Left lung (tissue), 4 donors: ENCODE measurements at regions not wholly inside any gene's neighbourhood (a gene's known extent, or its start where the extent isn't known, plus 50 kb on each side); places are given as distances from the start of the nearest gene placed in this dataset.

Experiments
- ATAC-seq: fragments of 200-7000 bp; cut with Tn5 transposase; one replicate; pipeline ENCODE4 v1.9.1; 2020; ENCODE audit warnings: moderate library complexity
- DNase-seq, 4 donors: peaks; one replicate each; pipeline ENCODE4 v3.0.0-alpha.2; 2013 to 2020
- H3K27ac ChIP-seq, 2 donors: fragments of 200-600 bp; sonication (generic) in 1 of 2; one replicate each; pipeline versions ENCODE4 v1.5.0 to v1.8.0; 2020 to 2021
- H3K27me3 ChIP-seq, 2 donors: fragments of 200-600 bp; sonication (generic) in 1 of 2; one replicate each; pipeline versions ENCODE4 v1.5.0 to v1.8.0; 2020 to 2021
- H3K36me3 ChIP-seq, 2 donors: fragments of 200-600 bp; sonication (generic) in 1 of 2; one replicate each; pipeline versions ENCODE4 v1.5.0 to v1.8.0; 2020 to 2021
- H3K4me1 ChIP-seq, 2 donors: fragments of 200-600 bp; one replicate each; pipeline ENCODE4 v1.8.0; 2021
- H3K4me3 ChIP-seq, 2 donors: fragments of 200-600 bp; sonication (generic) in 1 of 2; one replicate each; pipeline versions ENCODE4 v1.5.0 to v1.8.0; 2020 to 2021; ENCODE audit warnings: mild to moderate bottlenecking in 1 of 2
- H3K9me3 ChIP-seq, 2 donors: fragments of 200-600 bp; sonication (generic) in 1 of 2; one replicate each; pipeline versions ENCODE4 v1.5.0 to v1.8.0; 2020 to 2021
- intact Hi-C, 2 donors: fragments of 100-400 bp; cut with DNase I; formaldehyde crosslinking; loops; one replicate each; pipeline versions ENCODE4 v1.11.2 to v1.14.2; 2022
- TF ChIP-seq, protein P1 (sequence below), 2 donors: fragments of 200-600 bp; sonication (generic) in 1 of 2; IDR thresholded peaks; one replicate each; pipeline versions ENCODE4 v1.5.0 to v1.8.0; 2021; ENCODE audit warnings: antibody characterized with exemption in 2 of 2
- donor health status: DM: no; HTN: yes; CAD: no.
- donor health status: DM: no; HTN: no; CAD: no.

- no peaks in the 10 kb centered on the region for H3K36me3 ChIP-seq
- ATAC-seq, result no peak
- intact Hi-C loops, result no loop called here
These were observed 502.1 kb downstream of the GRIN2A start for GRCh38 chr16:9680019-9680655.

DNA sequence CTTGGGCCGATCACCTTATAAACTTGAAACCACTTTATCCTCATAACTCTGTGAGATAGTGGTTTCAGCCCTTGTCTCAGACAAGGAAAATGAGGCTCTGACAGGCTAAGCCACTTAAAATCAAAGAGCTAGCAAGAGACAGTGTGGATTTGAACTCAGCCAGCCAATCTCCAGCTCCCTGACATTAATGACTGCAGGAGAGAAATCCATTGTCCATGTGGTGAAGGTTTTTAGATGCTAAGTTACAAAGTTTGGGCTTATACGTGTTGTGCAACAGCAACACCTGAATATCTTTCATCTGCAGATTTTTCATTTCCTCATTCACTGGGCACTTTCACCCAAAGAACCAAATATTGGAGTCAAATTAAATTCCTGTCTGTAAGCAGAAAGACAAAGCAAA lies 501.3 kb downstream of the GRIN2A start:
- Histone ChIP-seq H3K9me3 (peaks cover 0 to 16% of the 10 kb centered on the region in 2 donors), H3K27ac (no peak overlapping the region), H3K4me1 (no peaks in the 10 kb centered on the region), H3K4me3 (no peak overlapping the region), H3K36me3 (no peaks in the 10 kb centered on the region), H3K27me3 (no peaks in the 10 kb centered on the region)
- intact Hi-C loops, result no loop called here
- DNase-seq, result no peak
- TF ChIP-seq, protein P1, sequence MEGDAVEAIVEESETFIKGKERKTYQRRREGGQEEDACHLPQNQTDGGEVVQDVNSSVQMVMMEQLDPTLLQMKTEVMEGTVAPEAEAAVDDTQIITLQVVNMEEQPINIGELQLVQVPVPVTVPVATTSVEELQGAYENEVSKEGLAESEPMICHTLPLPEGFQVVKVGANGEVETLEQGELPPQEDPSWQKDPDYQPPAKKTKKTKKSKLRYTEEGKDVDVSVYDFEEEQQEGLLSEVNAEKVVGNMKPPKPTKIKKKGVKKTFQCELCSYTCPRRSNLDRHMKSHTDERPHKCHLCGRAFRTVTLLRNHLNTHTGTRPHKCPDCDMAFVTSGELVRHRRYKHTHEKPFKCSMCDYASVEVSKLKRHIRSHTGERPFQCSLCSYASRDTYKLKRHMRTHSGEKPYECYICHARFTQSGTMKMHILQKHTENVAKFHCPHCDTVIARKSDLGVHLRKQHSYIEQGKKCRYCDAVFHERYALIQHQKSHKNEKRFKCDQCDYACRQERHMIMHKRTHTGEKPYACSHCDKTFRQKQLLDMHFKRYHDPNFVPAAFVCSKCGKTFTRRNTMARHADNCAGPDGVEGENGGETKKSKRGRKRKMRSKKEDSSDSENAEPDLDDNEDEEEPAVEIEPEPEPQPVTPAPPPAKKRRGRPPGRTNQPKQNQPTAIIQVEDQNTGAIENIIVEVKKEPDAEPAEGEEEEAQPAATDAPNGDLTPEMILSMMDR (IDR thresholded peaks at IDR 0.05), result no peak
- no peak for ATAC-seq

More at GRCh38 chr16:9680019-9680655, 502.1 kb downstream of the GRIN2A start:
- TF ChIP-seq, protein P1 (IDR thresholded peaks at IDR 0.05), result no peak
- Histone ChIP-seq H3K4me3 (no peak overlapping the region), H3K27ac (no peak overlapping the region), H3K27me3 (no peaks in the 10 kb centered on the region), H3K4me1 (no peaks in the 10 kb centered on the region), H3K9me3 (peaks cover 0 to 16% of the 10 kb centered on the region in 2 donors)
- DNase-seq, result no peak

DNA sequence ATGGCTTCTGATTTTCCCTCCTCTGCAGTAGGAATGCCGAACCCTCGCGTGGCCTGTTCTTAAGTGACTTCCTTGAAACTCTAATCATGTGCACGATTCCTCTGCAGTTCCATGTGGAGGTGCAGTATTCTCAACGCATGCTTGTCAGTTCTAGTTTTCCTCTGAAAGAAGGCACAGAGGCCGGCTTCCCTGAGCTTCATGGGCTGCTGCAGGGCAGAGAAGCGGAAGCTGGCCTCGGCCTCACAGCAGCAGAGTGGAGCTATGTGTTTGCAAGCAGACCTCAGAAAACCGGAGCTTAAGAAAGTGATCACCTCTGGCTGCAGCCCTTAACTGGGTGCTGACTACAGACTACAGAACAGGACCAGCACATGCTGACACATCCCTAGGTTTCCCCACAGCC lies 500.7 kb downstream of the GRIN2A start:
- TF ChIP-seq, protein P1 (IDR thresholded peaks at IDR 0.05), result no peak
- ATAC-seq (no peak), DNase-seq (no peak)
- peaks cover 0 to 16% of the 10 kb centered on the region in 2 donors for H3K9me3 ChIP-seq
- H3K27me3 ChIP-seq, result no peaks in the 10 kb centered on the region
- H3K27ac ChIP-seq, result no peak overlapping the region
- intact Hi-C loops, result no loop called here
- no peaks in the 10 kb centered on the region for H3K36me3 ChIP-seq
- H3K4me1 ChIP-seq, result no peaks in the 10 kb centered on the region
- H3K4me3 ChIP-seq, result no peak overlapping the region

- DNase-seq (no peak), ATAC-seq (no peak)
- no peak overlapping the region for H3K4me3 ChIP-seq
- TF ChIP-seq, protein P1 (IDR thresholded peaks at IDR 0.05), result no peak
- no peaks in the 10 kb centered on the region for H3K4me1 ChIP-seq
- peaks cover 0 to 16% of the 10 kb centered on the region in 2 donors for H3K9me3 ChIP-seq
- intact Hi-C loops, result no loop called here
- H3K27ac ChIP-seq, result no peak overlapping the region
- no peaks in the 10 kb centered on the region for H3K36me3 ChIP-seq
- no peaks in the 10 kb centered on the region for H3K27me3 ChIP-seq
These were observed 499.9 kb downstream of the GRIN2A start for GRCh38 chr16:9682320-9682719.

GRCh38 chr16:9683677-9684076 lies 498.6 kb downstream of the GRIN2A start:
- TF ChIP-seq, protein P1 (IDR thresholded peaks at IDR 0.05), result no peak
- Histone ChIP-seq H3K27me3 (no peaks in the 10 kb centered on the region), H3K36me3 (no peaks in the 10 kb centered on the region), H3K9me3 (peaks cover 0 to 16% of the 10 kb centered on the region in 2 donors), H3K4me3 (no peak overlapping the region), H3K27ac (no peak overlapping the region), H3K4me1 (no peaks in the 10 kb centered on the region)
- DNase-seq, result no peak
- intact Hi-C loops, result no loop called here
- no peak for ATAC-seq
